ENCODE measurements at regions not wholly inside any gene's neighbourhood (a gene's known extent, or its start where the extent isn't known, plus 50 kb on each side); places are given as distances from the start of the nearest gene placed in this dataset.
A peak's percentile ranks its signal among the peaks of the same experiment; 100 is the strongest.

- no peaks in the 10 kb centered on the region for H3K4me1 ChIP-seq (ENCODE audit: control insufficient read depth, insufficient read depth, low read length)
- no peak overlapping the region for H3K27ac ChIP-seq (ENCODE audit: low read length)
- no peak for ATAC-seq
- no peak for DNase-seq
- intact Hi-C loops (cut with DNase I) = no loop called here
- peaks cover 3% of the 10 kb centered on the region for H3K9me3 ChIP-seq (ENCODE audit: control insufficient read depth, low read length)
- H3K27me3 ChIP-seq (ENCODE audit: control insufficient read depth, insufficient read depth) = no peaks in the 10 kb centered on the region
- 32% methylated on average over 17 of the region's 17 CpGs for WGBS
- no peak overlapping the region for H3K4me3 ChIP-seq (ENCODE audit: low read length)
These were observed 136.2 kb downstream of the BARX1 start for GRCh38 chr9:93818827-93819472.

GRCh38 chr9:93818237-93818636, 136.9 kb downstream of the BARX1 start:
- Histone ChIP-seq H3K4me1 (ENCODE audit: control insufficient read depth, insufficient read depth, low read length) (no peaks in the 10 kb centered on the region), H3K27ac (ENCODE audit: low read length) (no peak overlapping the region), H3K9me3 (ENCODE audit: control insufficient read depth, low read length) (peaks cover 3% of the 10 kb centered on the region), H3K4me3 (ENCODE audit: low read length) (no peak overlapping the region), H3K27me3 (ENCODE audit: control insufficient read depth, insufficient read depth) (no peaks in the 10 kb centered on the region)
- ATAC-seq = no peak
- DNase-seq = no peak
- intact Hi-C loops (cut with DNase I) = no loop called here

GRCh38 chr9:93815677-93816076, 139.5 kb downstream of the BARX1 start:
- H3K4me1 ChIP-seq (ENCODE audit: control insufficient read depth, insufficient read depth, low read length) = no peaks in the 10 kb centered on the region
- no peak overlapping the region for H3K27ac ChIP-seq (ENCODE audit: low read length)
- H3K4me3 ChIP-seq (ENCODE audit: low read length) = no peak overlapping the region
- no peaks in the 10 kb centered on the region for H3K27me3 ChIP-seq (ENCODE audit: control insufficient read depth, insufficient read depth)
- DNase-seq (no peak), ATAC-seq (no peak)
- no peaks in the 10 kb centered on the region for H3K9me3 ChIP-seq (ENCODE audit: control insufficient read depth, low read length)
- WGBS = 50% methylated on average over 5 of the region's 5 CpGs
- intact Hi-C loops (cut with DNase I) = no loop called here

GRCh38 chr9:93815135-93815534, 140.0 kb downstream of the BARX1 start:
- H3K4me3 ChIP-seq (ENCODE audit: low read length) = no peak overlapping the region
- H3K9me3 ChIP-seq (ENCODE audit: control insufficient read depth, low read length) = no peaks in the 10 kb centered on the region
- ATAC-seq (no peak), DNase-seq (no peak)
- 52% methylated on average over 4 of the region's 4 CpGs for WGBS
- no peaks in the 10 kb centered on the region for H3K27me3 ChIP-seq (ENCODE audit: control insufficient read depth, insufficient read depth)
- intact Hi-C loops (cut with DNase I) = no loop called here
- H3K4me1 ChIP-seq (ENCODE audit: control insufficient read depth, insufficient read depth, low read length) = no peaks in the 10 kb centered on the region
- H3K27ac ChIP-seq (ENCODE audit: low read length) = no peak overlapping the region

GRCh38 chr9:93814077-93814956, 140.8 kb downstream of the BARX1 start:
- DNase-seq = no peak
- Histone ChIP-seq H3K27me3 (ENCODE audit: control insufficient read depth, insufficient read depth) (no peaks in the 10 kb centered on the region), H3K27ac (ENCODE audit: low read length) (no peak overlapping the region), H3K4me3 (ENCODE audit: low read length) (no peak overlapping the region), H3K4me1 (ENCODE audit: control insufficient read depth, insufficient read depth, low read length) (no peaks in the 10 kb centered on the region), H3K9me3 (ENCODE audit: control insufficient read depth, low read length) (no peaks in the 10 kb centered on the region)
- intact Hi-C loops (cut with DNase I) = no loop called here
- WGBS = 43% methylated on average over 12 of the region's 12 CpGs
- ATAC-seq = no peak

GRCh38 chr9:93813221-93814076, 141.7 kb downstream of the BARX1 start:
- ATAC-seq (no peak), DNase-seq (no peak)
- no peak overlapping the region for H3K4me3 ChIP-seq (ENCODE audit: low read length)
- H3K27me3 ChIP-seq (ENCODE audit: control insufficient read depth, insufficient read depth) = no peaks in the 10 kb centered on the region
- no peaks in the 10 kb centered on the region for H3K9me3 ChIP-seq (ENCODE audit: control insufficient read depth, low read length)
- intact Hi-C loops (cut with DNase I) = no loop called here
- no peaks in the 10 kb centered on the region for H3K4me1 ChIP-seq (ENCODE audit: control insufficient read depth, insufficient read depth, low read length)
- no peak overlapping the region for H3K27ac ChIP-seq (ENCODE audit: low read length)
- 40% methylated on average over 7 of the region's 7 CpGs for WGBS

- ATAC-seq (no peak), DNase-seq (no peak)
- Histone ChIP-seq H3K27ac (ENCODE audit: low read length) (no peak overlapping the region), H3K9me3 (ENCODE audit: control insufficient read depth, low read length) (no peaks in the 10 kb centered on the region), H3K27me3 (ENCODE audit: control insufficient read depth, insufficient read depth) (no peaks in the 10 kb centered on the region), H3K4me1 (ENCODE audit: control insufficient read depth, insufficient read depth, low read length) (no peaks in the 10 kb centered on the region), H3K4me3 (ENCODE audit: low read length) (no peak overlapping the region)
- intact Hi-C loops (cut with DNase I) = no loop called here
- WGBS = 100% methylated on average over 1 of the region's 1 CpG
These were observed 142.8 kb downstream of the BARX1 start for GRCh38 chr9:93812410-93812668.

GRCh38 chr9:93810028-93810971, 144.9 kb downstream of the BARX1 start:
- no peak overlapping the region for H3K4me3 ChIP-seq (ENCODE audit: low read length)
- H3K9me3 ChIP-seq (ENCODE audit: control insufficient read depth, low read length) = no peaks in the 10 kb centered on the region
- H3K4me1 ChIP-seq (ENCODE audit: control insufficient read depth, insufficient read depth, low read length) = no peaks in the 10 kb centered on the region
- no peak for DNase-seq
- no peak overlapping the region for H3K27ac ChIP-seq (ENCODE audit: low read length)
- 31% methylated on average over 45 of the region's 45 CpGs for WGBS
- intact Hi-C loops (cut with DNase I) = no loop called here
- H3K27me3 ChIP-seq (ENCODE audit: control insufficient read depth, insufficient read depth) = no peaks in the 10 kb centered on the region
- peak in 1 of 2 donors; percentile 30 for ATAC-seq

- intact Hi-C loops (cut with DNase I) = no loop called here
- Histone ChIP-seq H3K27me3 (ENCODE audit: control insufficient read depth, insufficient read depth) (no peaks in the 10 kb centered on the region), H3K27ac (ENCODE audit: low read length) (no peak overlapping the region), H3K9me3 (ENCODE audit: control insufficient read depth, low read length) (no peaks in the 10 kb centered on the region), H3K4me1 (ENCODE audit: control insufficient read depth, insufficient read depth, low read length) (no peaks in the 10 kb centered on the region), H3K4me3 (ENCODE audit: low read length) (no peak overlapping the region)
- no peak for ATAC-seq
- WGBS = 89% methylated on average over 12 of the region's 12 CpGs
- DNase-seq = no peak
These were observed 145.8 kb downstream of the BARX1 start for GRCh38 chr9:93809204-93809940.
